A673 (cell line): ENCODE measurements at regions not wholly inside any gene's neighbourhood (a gene's known extent, or its start where the extent isn't known, plus 50 kb on each side); places are given as distances from the start of the nearest gene placed in this dataset.

Source experiments
- BruUV-seq: library from RNA; stranded (reverse); fragments of 400-500 nt; replicated peaks from 2 replicates; lab custom pipeline; 2021; lab: Mats Ljungman, UMichigan
- CTCF ChIA-PET: fragments of 300-600 bp; sonication (Branson Sonifier 250); formaldehyde crosslinking; loops from one replicate; lab custom pipeline; 2022; ENCODE audit warnings: antibody characterized with exemption; lab: Charles Lee
- POLR2A ChIA-PET: fragments of 300-600 bp; sonication (Branson Sonifier 250); formaldehyde crosslinking; loops from one replicate; lab custom pipeline; 2022; ENCODE audit warnings: antibody characterized with exemption; ENCODE audit not compliant: low non-redundant PET; lab: Charles Lee
- DNase-seq: peaks from one replicate; pipeline ENCODE4 v3.0.0-alpha.2; 2015; ENCODE audit warnings: low spot score
- H3K27ac ChIP-seq: fragments of 200-600 bp; sonication (generic); 2 replicates; pipeline ENCODE4 v1.5.1; 2016; ENCODE audit warnings: mixed run types, low read depth, mild to moderate bottlenecking, mixed read lengths, antibody characterized with exemption, low read length; ENCODE audit not compliant: poor library complexity, severe bottlenecking
- H3K27me3 ChIP-seq: fragments of 200-600 bp; sonication (generic); replicated peaks from 2 replicates; pipeline ENCODE4 v1.6.1; 2017; ENCODE audit warnings: mixed run types, low read depth, mild to moderate bottlenecking, mixed read lengths, antibody characterized with exemption, low read length; ENCODE audit not compliant: insufficient read depth, poor library complexity
- H3K36me3 ChIP-seq: fragments of 200-600 bp; sonication (generic); 2 replicates; pipeline ENCODE4 v1.6.1; 2016; ENCODE audit warnings: mixed run types, mild to moderate bottlenecking, mixed read lengths, antibody characterized with exemption, low read length; ENCODE audit not compliant: insufficient read depth, poor library complexity, severe bottlenecking
- H3K4me1 ChIP-seq: fragments of 200-600 bp; sonication (generic); 2 replicates; pipeline ENCODE4 v1.6.1; 2017; ENCODE audit warnings: mixed run types, mild to moderate bottlenecking, mixed read lengths, antibody characterized with exemption, low read length; ENCODE audit not compliant: insufficient read depth, poor library complexity, severe bottlenecking
- H3K4me3 ChIP-seq: fragments of 200-600 bp; sonication (generic); 2 replicates; pipeline ENCODE4 v1.5.1; 2016; ENCODE audit warnings: low read depth, mixed run types, mild to moderate bottlenecking, mixed read lengths, low read length; ENCODE audit not compliant: poor library complexity, severe bottlenecking
- H3K9me3 ChIP-seq: fragments of 200-600 bp; sonication (generic); 2 replicates; pipeline ENCODE4 v1.6.1; 2016; ENCODE audit warnings: mixed run types, low read depth, mild to moderate bottlenecking, mixed read lengths, antibody characterized with exemption, low read length; ENCODE audit not compliant: poor library complexity, severe bottlenecking
- EZH2 ChIP-seq: fragments of 200-600 bp; sonication (generic); IDR thresholded peaks from 2 replicates; pipeline ENCODE4 v1.6.1; 2017; ENCODE audit warnings: borderline replicate concordance, low read depth, mild to moderate bottlenecking, mixed read lengths, antibody characterized with exemption, low read length; ENCODE audit not compliant: poor library complexity, severe bottlenecking
- intact Hi-C: fragments of 100-400 bp; cut with micrococcal nuclease; formaldehyde crosslinking; loops from one replicate; pipeline ENCODE4 v1.10.0; 2022; ENCODE audit not compliant: unreplicated experiment
- TF ChIP-seq, protein P1 (sequence below): fragments of 300-800, 200-600 bp; sonication (generic); conservative IDR thresholded peaks from 2 replicates; pipeline ENCODE4 v1.5.1; 2017; ENCODE audit warnings: low read depth, mild to moderate bottlenecking, antibody characterized with exemption, low read length, moderate library complexity, mixed read lengths

DNA sequence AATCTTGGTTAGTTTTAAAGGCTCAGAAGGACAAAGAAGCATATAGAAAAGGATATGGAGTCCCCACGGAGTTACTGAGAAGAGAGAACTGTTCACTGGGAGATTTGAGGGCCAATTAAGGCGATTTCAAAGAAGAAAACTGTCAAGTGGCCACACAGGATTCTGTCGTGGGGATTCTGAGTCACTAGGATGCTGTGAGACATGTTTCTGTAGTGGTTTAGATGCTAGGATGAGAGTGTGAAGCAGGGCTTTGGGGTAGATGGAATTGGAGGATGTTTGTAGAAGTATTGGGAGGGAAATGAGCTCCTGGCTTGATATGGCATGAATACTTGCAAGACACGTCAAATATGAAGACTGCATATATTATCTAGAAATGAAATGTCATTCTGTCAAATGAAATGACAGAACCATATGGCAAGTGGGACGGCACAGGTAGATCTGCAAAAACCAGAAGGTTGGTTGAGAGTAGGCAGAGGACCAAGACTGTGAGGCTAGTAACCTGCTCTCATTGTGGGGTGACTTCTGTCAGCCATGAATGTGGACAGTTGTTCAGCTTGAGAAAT, 136.3 kb upstream of the SPRY4 start:
- Histone ChIP-seq H3K4me1 (peaks cover 17% of the 10 kb centered on the region), H3K4me3 (no peak overlapping the region), H3K27me3 (no peaks in the 10 kb centered on the region), H3K9me3 (no peaks in the 10 kb centered on the region), H3K27ac (no peak overlapping the region), H3K36me3 (no peaks in the 10 kb centered on the region)
- TF ChIP-seq EZH2: no peak
- TF ChIP-seq, protein P1, sequence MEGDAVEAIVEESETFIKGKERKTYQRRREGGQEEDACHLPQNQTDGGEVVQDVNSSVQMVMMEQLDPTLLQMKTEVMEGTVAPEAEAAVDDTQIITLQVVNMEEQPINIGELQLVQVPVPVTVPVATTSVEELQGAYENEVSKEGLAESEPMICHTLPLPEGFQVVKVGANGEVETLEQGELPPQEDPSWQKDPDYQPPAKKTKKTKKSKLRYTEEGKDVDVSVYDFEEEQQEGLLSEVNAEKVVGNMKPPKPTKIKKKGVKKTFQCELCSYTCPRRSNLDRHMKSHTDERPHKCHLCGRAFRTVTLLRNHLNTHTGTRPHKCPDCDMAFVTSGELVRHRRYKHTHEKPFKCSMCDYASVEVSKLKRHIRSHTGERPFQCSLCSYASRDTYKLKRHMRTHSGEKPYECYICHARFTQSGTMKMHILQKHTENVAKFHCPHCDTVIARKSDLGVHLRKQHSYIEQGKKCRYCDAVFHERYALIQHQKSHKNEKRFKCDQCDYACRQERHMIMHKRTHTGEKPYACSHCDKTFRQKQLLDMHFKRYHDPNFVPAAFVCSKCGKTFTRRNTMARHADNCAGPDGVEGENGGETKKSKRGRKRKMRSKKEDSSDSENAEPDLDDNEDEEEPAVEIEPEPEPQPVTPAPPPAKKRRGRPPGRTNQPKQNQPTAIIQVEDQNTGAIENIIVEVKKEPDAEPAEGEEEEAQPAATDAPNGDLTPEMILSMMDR: no peak
- ChIA-PET CTCF (no interaction called here), POLR2A (no interaction called here)
- BruUV-seq: no TSS peak
- no peak for DNase-seq
- intact Hi-C loops: no loop called here

DNA sequence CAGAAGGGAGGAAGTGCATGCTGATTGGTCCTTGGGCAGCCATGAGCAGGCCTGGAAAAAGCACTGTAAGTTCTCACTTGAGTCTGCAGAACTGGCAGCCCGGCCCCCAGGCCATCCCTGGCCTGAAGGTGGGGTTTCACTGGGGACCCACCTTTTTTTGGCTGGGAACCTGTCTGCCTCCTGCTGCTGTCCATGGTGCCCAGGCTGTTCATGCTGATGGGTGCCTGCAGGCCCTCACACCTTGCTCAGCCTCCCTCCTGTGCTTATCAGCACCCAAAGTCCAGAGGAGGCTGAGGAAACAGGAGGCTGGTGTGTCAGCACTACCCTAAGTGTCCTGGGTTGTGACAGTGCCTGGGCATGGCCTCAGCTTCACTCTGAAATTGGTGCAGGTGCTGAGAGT, 134.4 kb upstream of the SPRY4 start:
- BruUV-seq: no TSS peak
- peaks cover 9% of the 10 kb centered on the region for H3K4me1 ChIP-seq
- DNase-seq: no peak
- H3K4me3 ChIP-seq: no peak overlapping the region
- H3K36me3 ChIP-seq: no peaks in the 10 kb centered on the region
- TF ChIP-seq, protein P1: no peak
- TF ChIP-seq EZH2: no peak
- H3K27me3 ChIP-seq: no peaks in the 10 kb centered on the region
- ChIA-PET CTCF (no interaction called here), POLR2A (no interaction called here)
- no peak overlapping the region for H3K27ac ChIP-seq
- H3K9me3 ChIP-seq: no peaks in the 10 kb centered on the region
- intact Hi-C loops: no loop called here

DNA sequence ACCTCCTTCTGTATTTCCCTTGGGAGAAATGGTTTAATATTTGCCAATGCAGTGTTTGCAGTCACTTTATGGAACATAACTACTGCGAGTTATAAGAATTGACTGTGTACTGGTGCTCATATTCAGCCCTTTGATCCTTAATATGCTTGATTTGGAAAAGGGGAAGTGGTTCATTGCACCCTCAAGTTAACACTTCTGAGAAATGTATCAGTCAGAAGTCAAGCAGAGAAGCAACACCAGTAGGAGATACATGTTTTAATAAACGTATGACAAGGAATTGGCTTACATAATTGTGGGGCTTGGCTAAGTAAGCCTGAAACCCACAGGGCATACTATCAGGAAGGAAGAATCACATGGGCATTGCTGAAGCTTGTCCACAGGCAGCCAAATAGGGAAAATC, 131.0 kb upstream of the SPRY4 start:
- ChIA-PET POLR2A (no interaction called here), CTCF (no interaction called here)

More for the DNA sequence above, 131.0 kb upstream of the SPRY4 start:
- no peak for DNase-seq
- intact Hi-C loops: no loop called here
- no peaks in the 10 kb centered on the region for H3K4me1 ChIP-seq
- no peak overlapping the region for H3K4me3 ChIP-seq
- BruUV-seq: no TSS peak
- H3K9me3 ChIP-seq: peaks cover 3% of the 10 kb centered on the region
- TF ChIP-seq EZH2: no peak
- TF ChIP-seq, protein P1: no peak
- H3K27me3 ChIP-seq: no peaks in the 10 kb centered on the region
- H3K36me3 ChIP-seq: no peaks in the 10 kb centered on the region
- no peak overlapping the region for H3K27ac ChIP-seq
